T-helper 1 cell treated with Interleukin-12 subunit alpha and Interleukin-12 subunit beta and Interleukin-4 antibody, amounts not matched to agents 30 ng/mL and 1 ng/mL, for 36 hours (primary cell): ENCODE measurements at regions not wholly inside any gene's neighbourhood (a gene's known extent, or its start where the extent isn't known, plus 50 kb on each side); places are given as distances from the start of the nearest gene placed in this dataset.
"Not testable (repeated sequence)": the region's sequence is repeated elsewhere in the genome, so short reads cannot be mapped to it uniquely, and the experiment has no call there.

ENCODE experiments used
- intact Hi-C: fragments of 100-400 bp; cut with micrococcal nuclease; formaldehyde crosslinking; loops from one replicate; pipeline ENCODE4 v1.15.1; 2024

DNA sequence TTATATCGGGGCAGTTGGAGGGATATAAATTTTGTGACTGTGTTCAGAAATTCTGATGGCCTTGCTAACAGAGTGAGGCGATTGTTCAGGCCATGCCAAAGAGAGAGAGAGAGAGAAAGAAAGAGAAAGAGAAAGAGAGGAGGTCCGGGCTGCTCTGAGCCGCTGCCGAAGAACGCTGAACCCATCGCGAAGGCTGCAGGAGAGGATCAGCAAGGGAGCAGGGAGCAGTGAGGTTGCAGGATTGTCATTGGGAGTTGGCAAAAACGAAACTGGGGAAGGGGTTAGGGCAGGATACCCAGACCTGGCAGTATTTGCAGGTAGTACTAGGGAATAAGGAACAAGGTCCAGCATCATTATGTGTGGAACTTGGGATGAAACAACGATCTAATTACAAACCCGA is 537.1 kb downstream of the INSC start:
- intact Hi-C loops: no loop called here

DNA sequence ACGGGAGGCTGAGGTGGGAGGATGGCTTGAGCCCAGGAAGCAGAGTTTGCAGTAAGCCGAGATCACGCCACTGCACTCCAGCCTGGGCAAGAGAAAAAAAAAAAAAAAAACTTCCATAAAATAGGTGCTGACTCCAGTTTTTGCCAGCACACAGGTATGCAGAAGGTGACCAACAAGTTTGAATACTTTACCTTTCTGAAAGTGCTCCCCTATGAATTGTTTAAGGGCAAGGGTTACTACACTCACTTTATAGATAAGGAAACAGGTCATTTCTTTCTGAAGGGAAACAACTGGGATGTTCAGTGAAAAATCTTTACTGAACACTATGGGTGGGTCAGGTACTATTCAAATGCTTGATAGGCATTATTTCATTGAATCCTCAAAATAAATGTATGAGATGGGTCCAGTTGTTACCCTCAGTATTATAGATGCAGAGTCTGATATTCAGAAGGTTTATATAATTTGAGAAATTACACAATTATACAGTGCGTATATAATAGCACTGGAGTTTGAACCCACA is 538.5 kb downstream of the INSC start:
- intact Hi-C loops: no loop called here

DNA sequence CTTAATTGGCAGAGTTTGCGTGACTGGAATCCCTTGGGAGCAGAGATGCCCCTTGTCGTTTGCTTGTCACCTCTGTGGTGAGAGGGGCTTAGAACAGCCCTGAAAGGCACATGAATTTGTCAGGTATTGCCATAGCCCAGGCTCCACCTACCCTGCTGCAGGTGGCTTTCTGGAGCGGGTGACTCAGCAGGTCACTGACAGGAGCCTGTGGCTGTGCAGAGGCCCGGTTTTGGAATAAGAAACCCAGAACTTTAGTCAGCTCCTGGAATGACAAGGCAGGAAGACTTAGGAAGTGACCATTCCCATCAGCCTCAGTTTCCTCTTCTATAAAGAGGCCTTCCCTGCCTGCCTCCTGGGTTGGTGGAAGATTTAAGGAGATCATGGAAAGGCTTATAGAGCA is 539.7 kb downstream of the INSC start:
- intact Hi-C loops: no loop called here

DNA sequence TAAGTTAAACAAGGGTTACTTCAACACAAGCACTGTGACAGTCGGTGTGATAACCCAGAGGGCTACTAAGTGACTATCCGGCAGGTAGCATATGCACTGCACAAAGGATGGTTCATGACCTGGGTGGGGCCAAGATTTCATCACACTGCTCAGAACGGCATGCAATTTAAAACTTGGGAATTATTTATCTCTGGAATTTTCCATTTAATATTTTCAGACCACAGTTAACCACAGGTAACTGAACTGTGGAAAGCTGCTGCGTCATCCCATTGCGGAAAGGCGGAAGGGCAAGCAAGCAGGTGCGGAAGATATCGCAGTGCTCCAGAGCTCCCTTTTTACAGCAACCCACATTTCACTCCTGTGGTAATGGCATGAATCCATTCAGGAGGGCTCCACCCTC is 540.8 kb downstream of the INSC start:
- intact Hi-C loops: no loop called here

DNA sequence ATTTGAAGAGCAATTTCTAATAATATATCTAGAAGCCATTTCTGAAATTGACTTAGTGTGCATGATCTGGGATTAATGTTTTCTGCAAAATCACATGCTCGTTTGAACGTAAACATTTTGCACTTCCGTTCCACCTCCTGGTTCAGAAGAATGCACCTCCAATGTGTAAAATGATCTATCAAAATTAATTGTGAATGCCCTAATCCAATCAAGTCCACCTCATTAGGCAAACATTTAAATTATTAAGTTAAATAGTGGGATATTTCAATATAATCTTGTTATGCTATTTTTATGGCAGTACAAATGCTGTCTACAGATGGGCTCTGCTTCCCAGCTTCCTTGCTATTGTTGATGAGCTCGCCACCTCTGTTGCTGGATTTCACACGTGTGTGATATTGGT is 542.5 kb downstream of the INSC start:
- intact Hi-C loops: no loop called here

DNA sequence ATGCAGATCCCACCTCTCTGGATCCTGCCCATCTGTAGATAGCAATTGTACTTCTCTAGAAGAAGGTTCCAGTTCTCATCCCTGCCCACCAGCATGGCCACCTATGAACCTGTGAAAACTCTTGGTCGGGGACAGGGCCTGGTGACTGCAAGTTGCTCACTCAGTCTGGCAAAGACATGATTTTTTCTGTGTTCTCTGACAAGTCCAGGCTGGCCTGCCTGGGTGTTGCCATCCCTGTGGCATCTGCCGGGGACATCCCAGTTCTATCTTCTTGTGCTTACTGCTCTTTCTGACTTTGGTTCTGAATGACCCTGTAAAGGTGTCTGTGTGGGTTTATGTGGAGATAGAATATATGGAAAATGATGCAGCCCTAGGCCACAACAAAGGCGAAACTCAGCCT is 545.8 kb downstream of the INSC start:
- intact Hi-C loops: no loop called here

DNA sequence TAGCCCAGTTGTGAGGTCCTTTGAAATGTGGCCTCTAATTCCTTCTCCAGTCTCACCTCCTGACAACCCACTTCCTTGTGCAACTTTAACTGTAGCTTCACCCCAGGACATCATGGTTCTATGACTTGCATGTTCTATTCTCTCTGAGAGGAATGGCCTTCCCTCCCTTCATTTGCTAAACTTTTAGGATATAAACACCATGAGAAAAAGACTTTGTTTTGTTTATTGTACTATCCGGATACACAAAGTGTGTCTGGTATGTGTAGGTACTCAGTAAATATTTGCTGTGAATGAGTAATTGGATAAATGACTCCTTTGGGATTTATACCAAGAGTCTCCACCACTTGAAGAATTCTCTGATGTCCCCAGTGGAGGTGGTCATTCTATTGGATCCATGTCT is 547.6 kb downstream of the INSC start:
- intact Hi-C loops: no loop called here

DNA sequence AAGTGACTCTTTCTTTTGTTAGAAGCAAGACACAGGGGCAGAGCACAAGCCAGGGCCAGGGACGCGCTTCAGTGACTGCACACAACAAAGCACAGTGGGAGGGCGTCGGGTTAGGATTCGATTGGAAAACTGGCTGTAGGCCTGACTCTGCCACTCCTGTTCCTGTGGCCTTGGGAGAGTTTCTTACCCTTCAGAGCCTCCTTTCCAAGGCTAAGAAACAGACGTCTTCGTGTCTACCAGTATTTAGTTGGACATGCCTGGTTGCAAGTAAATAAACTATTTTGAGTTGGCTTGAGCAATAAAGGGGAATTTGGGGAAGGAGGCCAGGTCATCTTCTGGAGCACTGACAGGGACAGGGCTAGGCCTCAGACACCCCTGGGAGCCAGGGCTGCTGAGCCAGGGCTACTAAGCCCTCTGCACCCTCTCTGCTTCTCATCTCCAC is 549.1 kb downstream of the INSC start:
- intact Hi-C loops: no loop called here

DNA sequence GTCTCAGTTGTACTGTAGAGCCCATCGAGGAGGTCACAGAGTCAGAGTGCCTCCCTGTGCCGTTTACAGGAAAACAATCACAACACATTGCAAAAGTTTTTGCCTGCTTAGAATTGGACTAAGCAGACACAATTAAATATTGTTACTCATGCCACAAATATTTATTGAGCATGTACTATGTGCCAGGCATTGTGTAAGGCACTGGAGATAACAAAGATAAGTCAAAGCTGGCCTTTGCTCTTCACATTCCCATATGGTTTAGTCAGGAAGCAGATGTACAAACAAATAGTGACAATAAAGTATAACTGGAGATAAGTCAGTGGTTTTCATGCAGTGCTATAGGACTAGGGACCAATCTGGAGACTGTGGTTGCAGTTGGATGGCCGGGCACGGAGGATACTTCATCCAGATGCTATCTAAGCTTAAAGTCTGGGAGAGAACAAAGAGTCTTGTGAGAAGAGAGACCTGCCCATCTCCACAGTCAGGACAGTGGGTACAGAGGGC is 550.7 kb downstream of the INSC start:
- intact Hi-C loops: no loop called here

DNA sequence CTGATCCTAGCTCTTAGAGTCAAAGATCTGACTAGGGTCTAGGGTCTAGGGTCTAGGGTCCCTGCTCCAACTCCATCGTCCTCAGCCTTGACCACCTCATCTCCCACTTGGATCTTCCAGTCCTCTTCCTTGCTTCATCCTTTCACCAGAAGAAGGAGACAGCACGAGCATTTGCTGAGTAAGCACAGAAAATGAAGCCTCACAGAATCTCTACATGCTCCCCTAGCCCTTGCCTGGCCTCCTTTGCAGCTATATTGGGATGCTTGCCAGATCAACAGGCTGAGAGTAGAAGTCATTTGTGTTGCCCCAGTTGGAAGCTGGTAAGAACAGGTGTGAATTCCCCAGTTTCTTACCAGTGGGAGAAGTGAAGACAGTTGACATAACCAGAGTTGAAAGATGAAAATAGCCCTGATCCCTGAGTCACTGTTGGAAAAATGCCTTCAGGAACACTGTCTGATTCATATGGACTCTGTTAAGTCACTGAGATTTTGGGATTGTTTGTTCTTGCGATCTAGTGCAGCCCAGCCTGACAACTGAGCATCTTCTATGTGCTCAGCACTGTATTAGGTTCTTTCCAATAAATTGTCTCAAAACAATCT is 552.5 kb downstream of the INSC start:
- intact Hi-C loops: no loop called here

DNA sequence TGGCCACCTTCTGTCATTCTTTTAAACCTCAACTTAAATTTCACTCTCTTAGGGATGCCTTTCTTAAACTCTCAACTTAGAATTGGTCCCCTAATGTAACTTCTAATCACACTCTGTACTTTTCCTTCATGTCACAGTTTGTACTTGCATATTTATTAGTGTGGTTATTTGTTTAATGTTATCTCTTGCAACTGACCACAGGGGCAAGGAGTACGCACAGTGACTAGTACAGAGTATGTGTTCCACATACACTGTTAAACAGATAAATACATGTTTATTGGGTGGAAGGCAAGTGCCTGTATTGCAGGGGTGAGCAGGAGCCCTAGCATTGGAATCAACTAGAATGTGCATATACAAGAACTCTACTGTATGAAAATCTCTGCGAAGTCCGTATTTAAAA is 554.0 kb downstream of the INSC start:
- intact Hi-C loops: no loop called here

DNA sequence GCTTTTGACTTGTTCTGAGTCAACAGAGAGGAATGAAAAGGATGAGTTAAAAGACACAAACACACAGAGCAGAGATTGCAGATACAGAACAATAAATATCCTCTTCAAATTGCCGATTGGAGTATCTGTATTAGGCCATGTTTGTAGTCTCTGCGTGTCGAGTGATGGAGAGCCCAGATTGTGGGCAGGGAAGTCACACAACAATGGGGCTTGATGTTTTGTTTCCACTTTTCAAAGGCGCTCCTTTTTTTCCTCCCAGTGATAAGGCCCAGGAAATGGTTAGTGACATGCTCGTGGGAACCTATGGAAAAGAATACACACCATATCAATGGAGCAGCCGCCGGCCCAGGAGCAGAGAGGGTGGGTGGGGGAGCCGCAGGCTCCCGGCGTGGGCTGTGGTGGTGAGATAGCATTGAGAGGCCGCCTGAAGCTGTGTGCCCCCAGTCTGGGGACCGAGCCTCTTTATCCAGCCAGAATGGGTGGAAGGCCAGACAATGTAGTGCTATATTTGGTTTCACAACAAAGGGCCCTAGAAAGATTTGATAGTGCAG is 555.9 kb downstream of the INSC start:
- intact Hi-C loops: no loop called here

DNA sequence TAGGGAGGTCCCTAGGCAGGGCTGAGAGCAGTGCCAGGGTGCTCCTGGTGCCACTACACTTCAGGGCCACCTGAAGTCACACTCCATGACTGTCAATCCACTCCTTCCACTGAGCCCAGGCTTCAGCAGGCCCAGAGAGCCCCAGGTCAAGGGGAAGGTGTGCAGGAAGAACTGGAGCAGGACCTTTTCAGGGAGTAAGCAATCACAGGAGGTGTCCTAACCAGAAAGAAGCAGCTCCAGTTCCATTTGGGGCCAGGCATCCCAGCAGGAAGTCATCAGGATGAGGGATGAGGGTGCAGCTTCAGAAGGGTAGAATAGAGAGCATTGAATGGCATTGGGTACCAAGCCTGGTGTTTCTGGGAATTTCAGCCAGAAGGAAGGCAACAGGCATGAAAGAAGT is 556.5 kb downstream of the INSC start:
- intact Hi-C loops: no loop called here

DNA sequence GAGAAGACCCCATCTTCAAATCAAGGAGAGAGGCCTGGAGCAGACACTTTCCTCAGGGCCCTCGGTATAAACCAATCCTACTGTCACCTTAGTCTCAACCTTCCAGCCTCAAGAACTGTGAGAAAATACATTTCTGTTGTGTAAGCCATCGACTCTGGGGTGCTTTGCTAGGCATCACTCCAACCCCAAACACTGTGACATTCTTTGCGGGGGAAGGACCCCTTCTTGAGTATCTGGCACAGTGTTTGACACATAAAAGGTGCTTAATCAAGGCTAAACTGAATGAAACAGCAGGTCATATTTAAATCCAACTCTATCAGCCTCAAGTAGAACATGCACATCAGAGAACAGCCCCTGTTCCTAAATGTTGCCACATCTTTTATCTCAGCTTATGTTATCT is 558.1 kb downstream of the INSC start:
- intact Hi-C loops: no loop called here

DNA sequence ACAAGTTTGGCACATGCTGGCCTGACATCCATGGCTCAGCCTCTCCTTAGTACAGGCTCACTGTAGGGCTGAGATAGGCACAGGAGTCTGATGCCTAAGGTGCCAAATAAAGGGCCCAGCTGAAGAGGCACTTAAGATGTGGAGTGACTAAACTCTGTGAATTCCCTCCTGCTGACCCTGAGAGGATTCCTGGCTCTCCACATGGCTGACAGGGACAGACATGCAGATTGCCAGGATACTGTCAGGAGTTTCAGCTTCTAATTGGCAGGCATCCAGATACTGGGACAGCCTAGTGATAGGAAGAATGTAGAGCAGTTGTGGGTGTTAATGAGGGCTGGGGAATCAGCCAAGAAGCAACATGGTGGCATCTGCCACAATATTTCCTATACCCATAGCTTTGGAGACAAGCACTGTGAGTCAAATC is 558.7 kb downstream of the INSC start:
- intact Hi-C loops: no loop called here

DNA sequence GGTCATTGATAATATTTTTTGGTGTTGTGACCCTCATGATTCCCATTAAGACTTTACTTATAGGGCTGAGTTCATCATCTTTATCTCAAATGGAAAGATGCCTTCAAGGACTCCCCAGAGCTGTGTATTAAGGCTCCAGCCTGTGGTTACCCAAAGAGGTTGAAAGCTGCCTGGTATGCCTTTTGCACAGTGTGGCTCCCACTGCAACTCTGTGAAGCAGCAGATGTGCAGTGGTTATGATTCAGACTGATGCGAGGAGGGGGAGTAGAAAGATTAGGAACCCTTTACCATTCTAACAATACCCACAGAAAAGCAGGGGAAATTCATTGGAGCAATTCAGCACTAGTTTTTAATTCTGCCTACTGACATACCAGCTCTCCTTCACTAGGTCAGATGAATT is 560.0 kb downstream of the INSC start:
- intact Hi-C loops: no loop called here

DNA sequence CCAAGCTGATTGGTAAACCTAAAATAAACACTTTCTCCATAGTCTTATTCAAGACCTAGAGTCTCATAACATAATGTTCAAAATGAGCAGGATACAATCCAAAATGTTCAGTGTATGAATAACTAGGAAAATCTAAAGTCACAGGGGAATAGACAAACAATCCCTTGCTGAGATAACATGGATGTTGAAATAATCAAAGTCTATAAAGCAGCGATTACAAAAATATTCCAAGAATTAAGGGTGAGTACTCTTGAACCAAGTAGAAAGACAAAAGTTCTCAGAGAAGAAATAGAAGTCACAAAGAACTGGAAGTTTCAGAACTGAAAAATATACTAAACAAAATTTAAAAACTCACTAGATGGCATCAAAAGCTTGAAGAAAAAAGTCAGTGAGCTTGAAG is 561.0 kb downstream of the INSC start:
- intact Hi-C loops: no loop called here

DNA sequence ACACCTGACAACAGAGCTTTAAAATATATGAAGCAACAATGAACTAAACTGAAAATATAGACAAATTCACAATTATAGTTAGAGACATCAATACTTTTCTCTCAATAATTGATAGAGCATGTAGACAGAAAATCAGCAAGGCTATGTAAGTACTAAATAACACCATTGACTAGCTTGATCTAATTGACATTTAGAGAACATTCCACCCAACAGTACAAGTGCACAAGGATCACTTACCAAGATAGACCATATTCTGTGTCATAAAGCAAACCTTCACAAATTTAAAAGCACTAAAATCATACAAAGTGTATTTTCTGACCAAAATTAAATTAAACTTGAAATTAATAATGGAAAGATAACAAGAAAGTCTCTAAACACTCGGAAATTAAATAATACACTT is 562.5 kb downstream of the INSC start:
- intact Hi-C loops: no loop called here

DNA sequence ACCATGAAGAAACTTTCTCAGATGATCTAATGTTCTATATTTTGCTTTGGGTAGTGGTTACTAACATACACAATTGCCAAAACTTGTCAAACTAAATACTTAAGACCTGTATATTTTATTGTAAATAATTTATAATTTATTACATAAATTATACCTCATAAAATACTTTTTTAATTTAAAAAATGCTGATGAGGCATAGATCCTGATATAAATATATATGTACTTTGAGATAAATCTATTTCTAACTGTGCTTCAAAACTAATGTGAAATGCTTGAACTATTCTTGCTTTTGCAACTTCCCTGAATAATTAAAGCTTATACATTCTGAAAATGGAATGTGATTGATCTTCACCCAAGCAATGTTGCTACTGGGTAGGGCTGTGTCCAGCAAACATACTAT is 568.8 kb downstream of the INSC start:
- intact Hi-C loops: no loop called here

DNA sequence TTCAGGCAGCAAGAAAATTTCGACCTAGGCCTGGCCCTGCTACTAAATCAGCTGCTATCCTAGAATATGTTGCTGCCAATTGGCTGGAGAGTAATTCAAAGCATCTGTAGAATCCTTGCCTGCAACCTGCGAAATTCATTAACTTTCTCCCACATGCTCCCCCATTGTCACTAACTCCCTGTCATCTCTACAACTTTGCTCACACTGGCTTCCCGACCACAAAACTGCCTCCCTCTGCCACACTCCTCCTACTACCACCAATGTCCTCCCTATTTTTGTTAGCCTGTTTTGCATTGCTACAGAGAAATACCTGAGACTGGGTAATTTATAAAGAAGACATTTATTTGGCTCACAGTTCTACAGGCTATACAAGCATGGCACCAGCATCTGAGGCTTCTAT is 570.6 kb downstream of the INSC start:
- intact Hi-C loops: no loop called here

DNA sequence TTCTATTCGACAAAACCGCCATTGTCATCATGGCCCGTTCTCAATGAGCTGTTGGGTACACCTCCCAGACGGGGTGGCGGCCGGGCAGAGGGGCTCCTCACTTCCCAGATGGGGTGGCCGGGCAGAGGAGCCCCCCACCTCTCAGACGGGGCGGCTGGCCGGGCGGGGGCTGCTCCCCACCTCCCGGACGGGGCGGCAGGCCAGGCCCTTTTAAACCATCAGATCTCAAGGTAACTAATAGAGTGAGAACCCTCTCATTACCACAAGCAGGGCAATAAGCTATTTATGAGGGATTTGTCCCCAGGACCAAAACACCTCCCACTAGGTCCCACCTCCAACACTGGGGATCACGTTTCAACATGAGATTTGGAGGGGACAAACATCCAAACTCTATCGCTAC is 571.5 kb downstream of the INSC start:
- intact Hi-C loops: not testable (repeated sequence)

DNA sequence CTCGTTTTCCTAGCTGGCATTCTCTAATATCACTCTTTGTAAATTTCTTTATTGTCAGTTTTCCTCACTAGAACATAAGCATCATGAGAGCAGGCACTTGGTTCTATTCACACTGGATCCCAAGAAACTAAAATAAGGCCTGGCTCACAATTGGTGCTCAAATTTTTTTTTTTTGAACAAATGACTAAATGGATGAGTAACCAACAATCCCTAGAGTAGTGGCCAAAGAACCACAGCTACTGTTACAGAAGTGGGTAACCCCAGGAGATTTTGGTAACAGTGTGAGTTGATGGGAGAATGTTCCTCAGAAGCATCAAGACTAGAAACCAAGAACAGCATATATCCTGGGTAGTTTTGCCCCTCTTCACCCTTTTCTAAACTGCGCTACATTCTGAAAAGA is 572.6 kb downstream of the INSC start:
- intact Hi-C loops: no loop called here

DNA sequence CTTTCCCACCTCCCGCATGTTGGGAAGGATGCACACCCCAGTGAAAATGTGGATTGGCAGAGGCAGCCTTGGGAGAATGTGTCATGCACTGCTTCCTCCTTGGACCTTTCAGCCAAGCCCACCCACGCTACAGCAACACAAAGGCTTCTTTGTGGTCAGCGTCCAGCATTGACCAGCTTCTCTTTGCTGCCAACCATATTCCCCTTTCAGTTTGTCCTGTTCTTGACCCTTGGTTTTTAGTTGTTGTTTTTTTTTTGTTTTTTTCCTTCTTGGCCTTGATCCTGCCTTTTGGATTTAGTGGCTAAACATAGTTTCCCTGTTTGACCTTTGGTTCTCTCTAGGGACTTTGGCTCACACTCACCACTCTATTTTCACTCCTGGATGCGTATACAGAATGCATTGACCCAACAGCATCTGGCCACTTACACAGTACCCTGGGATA is 573.6 kb downstream of the INSC start:
- intact Hi-C loops: no loop called here
